Activated CD4-positive, alpha-beta T cell treated with anti-CD3 and anti-CD28 coated beads, Interleukin-2, Interleukin-4, amounts not matched to agents 100 ng/mL and 50 ng/mL, durations not matched to agents 16 hours and 8 hours (primary cell): ENCODE measurements at regions not wholly inside any gene's neighbourhood (a gene's known extent, or its start where the extent isn't known, plus 50 kb on each side); places are given as distances from the start of the nearest gene placed in this dataset.
"Not testable (repeated sequence)": the region's sequence is repeated elsewhere in the genome, so short reads cannot be mapped to it uniquely, and the experiment has no call there.

Source experiments
- DNase-seq: peaks from one replicate; pipeline ENCODE4 v3.0.0-alpha.2; 2020; ENCODE audit warnings: low spot score

DNA sequence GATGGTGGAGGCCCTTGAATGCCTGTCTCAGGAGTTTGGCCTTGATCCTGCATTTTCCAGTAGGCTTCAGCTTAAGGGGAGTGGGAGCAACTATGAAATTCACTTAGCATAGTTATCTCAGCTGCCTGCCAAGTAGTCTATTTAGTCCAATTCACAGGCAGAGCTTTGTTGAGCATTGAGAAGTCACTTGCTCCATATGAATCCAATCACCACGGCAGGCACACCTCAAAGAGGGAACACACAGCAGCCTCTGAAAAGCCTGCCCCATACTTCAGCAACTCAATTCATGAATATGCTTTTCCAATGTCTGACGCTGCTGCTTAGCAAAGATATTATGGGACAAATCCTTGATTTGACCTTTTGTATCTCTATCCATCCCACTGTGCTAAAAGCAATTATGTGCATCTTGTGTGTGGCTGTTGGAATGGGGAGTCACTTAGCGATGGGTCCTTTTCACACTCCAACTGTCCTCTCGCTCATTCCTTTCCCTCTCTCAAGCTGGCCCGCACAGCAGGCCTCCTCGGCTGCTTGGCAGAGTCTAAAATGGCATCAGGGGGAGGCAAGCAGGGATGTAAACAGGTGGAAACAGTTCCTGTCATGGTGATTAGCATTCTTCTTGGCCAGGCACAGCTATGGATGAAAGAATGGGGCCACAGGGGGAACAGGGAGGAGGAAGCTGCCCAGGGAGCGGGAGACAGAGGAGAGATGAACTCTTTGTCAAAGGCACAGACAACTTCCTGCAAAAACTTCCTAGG is 56.0 kb upstream of the LRPPRC start:
- DNase-seq, result no peak

DNA sequence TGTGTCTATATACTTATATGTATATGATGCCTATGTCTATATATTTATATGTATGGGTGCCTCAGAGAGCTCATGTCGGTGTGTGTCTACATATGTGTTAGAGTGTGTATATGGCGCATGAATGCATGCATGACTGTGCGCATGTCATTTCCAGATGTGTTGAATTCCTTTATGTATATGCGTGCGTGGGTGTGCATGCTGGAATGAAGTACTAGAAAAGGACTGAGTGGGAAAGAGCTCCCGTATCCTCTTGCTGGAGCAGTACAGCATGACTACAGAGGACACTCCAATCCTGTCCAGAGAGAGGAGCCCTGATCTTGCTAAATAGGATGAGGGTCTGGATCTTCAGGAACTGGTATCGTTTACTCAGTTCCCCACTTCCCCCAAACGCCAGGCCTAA is 56.8 kb upstream of the LRPPRC start:
- no peak for DNase-seq

DNA sequence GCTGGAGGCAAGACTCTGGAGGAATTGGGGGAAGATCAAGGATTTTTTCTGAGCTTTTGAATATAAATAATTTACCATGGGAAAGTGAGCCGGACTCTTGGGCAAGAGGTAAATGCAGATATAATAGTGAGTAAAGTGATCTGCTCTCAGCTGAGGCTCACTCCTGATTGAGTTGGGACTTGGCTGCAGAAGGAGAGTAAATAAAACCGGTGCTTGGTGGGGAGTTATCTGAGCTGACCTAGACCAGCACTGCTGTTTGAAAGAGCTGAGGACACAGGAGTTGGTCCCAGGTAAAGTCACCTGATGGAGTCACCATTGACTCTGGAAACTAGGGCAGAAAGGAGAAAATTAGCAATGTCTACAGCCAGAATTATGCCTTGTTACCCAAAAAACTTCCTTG is 57.3 kb upstream of the LRPPRC start:
- no peak for DNase-seq

DNA sequence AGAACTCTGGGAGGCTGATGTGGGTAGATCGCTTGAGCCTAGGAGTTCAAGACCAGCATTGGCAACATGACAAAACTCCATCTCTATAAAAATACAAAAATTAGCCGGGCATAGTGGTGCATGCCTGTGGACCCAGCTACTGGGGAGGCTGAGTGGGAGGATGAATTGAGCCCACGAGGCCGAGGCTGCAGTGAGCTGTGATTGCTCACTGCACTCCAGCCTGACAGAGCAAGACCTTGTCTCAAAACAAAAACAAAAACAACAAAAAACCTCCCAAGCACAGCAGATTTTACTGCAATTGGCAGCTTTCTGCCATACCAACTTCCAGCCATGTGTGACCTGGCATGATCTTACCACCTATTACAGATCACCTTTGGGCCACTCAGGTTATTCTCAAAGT is 57.7 kb upstream of the LRPPRC start:
- no peak for DNase-seq

GRCh38 chr2:44055229-44055628 is 59.4 kb upstream of the LRPPRC start:
- DNase-seq, result no peak

DNA sequence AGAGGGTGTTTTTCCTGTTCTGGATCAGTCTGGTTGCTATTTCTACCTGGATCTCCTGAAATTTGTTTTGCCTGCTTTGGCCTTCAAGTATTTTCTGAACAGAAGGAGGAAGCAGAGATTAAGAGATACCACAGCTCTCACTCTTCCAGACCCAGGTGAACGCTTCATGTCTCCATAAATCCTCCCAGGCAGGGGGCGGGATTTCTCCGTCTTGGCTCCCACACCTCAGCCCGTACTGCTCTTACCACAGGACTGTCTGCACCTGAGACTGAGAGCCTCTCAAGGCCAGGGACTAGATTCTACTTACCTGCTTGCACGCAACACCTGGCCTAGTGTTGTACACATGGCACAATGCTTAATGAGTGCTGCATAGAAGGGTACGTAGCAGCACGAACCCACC is 59.9 kb upstream of the LRPPRC start:
- no peak for DNase-seq

DNA sequence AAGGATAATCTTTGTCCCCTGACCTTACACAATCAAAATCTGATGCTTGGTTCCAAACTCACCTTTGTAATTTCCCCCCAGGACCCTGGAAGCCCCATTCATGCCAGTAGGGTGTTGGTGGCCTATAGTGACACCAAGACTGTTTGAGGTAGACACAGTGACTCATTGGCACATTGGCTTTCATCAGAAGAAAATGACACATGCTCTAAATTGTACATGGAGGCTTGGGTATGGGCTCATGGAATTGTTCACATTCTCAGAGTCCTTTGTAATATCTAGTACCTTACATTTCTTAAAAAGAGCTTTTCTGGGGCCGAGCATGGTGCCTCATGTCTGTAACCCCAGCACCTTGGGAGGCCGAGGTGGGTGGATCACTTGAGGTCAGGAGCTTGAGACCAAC is 61.2 kb upstream of the LRPPRC start:
- DNase-seq, result no peak

- not testable (repeated sequence) for DNase-seq
These were observed 64.5 kb upstream of the LRPPRC start for GRCh38 chr2:44060286-44060685.

DNA sequence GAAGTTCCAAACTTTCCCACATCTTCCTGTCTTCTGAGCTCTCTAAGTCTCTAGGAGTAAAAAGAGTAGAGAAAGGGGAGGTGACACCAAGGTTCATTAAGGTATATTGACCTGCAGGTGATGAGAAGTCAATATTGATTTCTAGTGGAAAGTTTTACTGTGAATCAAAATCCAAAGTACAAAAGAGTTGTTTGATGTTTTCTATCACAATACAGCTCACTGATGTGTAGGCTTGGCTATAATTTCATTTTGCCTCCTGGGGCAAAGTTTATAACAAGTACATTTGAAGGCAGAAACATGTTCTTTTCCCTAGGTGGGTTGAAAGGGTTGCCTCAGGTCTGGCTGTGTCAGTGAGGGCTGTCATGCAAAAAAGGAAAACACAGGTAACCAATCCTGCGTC is 65.2 kb upstream of the LRPPRC start:
- no peak for DNase-seq

GRCh38 chr2:44061469-44061868 is 65.7 kb upstream of the LRPPRC start:
- no peak for DNase-seq

DNA sequence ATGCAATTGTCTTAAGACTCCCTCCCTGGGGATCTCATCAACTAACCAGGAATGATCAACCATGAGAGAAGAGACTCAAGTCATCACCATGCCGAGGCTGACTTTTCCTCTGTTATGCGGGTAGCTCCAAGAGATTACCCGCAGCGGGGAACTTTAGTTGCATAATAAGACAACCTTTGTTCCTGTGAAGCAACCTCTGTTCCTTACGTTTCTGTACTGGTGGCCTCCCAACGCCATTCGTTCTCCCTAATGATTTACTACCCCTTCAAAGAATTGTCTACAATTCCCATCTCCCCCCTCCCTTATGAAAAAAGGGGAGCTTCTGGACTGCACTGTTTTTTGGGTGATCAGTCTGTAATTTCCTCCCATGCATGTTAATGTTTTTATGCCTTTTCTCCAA is 66.1 kb upstream of the LRPPRC start:
- DNase-seq, result no peak

DNA sequence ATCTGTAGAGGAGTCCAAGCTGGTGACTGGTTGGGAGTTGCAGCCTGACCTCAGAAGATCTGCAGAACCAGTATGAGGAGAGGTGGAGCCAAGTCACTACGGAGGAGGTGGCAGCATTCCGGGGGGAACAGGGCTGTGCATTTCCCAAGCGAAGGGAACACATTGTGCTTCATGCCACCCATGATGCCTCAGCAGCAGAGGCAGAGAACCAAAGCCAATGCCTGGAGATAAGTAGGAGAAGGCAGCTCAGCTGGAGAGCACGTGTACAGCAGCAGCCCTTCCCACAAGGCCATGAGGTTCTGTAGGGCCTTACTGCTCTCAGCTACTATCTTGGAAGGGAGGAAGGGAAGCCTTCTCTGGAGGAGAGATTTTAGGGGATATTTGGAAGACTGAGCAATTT is 67.2 kb upstream of the LRPPRC start:
- DNase-seq, result no peak

DNA sequence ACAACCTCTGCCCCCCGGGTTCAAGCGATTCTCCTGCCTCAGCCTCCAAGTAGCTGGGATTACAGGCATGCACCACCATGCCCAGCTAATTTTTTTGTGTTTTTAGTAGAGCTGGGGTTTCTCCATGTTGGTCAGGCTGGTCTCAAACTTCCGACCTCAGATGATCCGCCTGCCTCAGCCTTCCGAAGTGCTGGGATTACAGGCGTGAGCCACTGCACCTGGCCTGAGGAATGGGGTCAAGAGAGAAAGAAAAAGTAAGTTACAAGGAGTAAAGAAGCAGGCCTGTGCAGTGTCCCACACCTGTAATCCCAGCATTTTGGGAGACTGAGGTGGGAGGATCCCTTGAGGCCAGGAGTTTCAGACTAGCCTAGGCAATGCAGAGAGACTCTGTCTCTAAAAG is 68.5 kb upstream of the LRPPRC start:
- not testable (repeated sequence) for DNase-seq

- DNase-seq, result not testable (repeated sequence)
These were observed 71.4 kb upstream of the LRPPRC start for GRCh38 chr2:44067012-44067790.

DNA sequence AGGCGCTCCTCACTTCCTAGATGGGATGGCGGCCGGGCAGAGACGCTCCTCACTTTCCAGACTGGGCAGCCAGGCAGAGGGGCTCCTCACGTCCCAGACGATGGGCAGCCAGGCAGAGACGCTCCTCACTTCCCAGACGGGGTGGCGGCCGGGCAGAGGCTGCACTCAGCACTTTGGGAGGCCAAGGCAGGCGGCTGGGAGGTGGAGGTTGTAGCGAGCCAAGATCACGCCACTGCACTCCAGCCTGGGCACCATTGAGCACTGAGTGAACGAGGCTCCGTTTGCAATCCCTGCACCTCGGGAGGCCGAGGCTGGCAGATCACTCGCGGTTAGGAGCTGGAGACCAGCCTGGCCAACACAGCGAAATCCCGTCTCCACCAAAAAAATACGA is 72.0 kb upstream of the LRPPRC start:
- DNase-seq, result not testable (repeated sequence)

DNA sequence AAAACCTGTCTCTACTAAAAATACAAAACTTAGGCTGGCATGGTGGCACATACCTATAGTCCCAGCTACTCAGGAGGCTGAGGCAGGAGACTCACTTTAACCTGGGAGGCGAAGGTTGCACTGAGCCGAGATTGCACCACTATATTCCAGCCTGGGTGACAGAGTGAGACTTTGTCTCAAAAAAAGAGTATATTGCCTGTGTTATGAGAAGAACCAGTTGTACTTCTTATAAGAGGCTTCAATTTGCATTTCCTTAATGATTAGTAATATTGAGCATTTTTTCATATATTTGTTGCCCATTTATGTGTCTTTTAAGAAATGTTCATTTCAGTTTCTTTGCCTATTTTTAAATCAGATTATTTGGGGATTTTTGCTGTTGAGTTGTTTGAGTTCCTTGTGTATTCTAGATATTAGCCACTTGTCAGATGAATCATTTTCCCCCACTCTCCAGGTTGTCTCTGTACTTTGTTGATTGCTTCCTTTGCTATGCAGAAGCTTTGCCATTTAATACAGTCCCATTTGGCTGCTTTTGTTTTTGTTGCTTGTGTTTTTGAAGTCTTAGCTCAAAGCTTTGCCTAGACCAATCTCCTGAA is 75.8 kb upstream of the LRPPRC start:
- DNase-seq, result peak; percentile 14

- not testable (repeated sequence) for DNase-seq
These were observed 77.9 kb upstream of the LRPPRC start for GRCh38 chr2:44073667-44074066.

DNA sequence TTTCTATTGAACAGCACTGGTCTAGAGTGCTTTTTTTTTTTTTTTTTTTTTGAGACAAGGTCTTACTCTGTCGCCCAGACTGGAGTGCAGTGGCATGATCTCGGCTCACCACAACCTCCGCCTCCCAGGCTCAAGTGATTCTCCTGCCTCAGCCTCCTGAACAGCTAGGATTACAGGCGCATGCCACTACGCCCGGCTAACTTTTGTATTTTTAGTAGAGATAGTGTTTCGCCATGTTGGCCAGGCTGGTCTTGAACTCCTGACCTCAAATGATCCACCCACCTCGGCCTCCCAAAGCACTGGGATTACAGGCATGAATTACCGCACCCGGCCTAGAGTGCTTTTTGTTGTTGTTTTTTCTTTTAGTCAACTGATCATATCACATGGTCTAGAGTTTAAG is 79.0 kb upstream of the LRPPRC start:
- DNase-seq, result not testable (repeated sequence)

- DNase-seq, result no peak
These were observed 79.8 kb upstream of the LRPPRC start for GRCh38 chr2:44075541-44075940.

GRCh38 chr2:44077942-44078511 is 82.2 kb upstream of the LRPPRC start:
- no peak for DNase-seq

GRCh38 chr2:44079686-44080085 is 83.9 kb upstream of the LRPPRC start:
- DNase-seq, result no peak

GRCh38 chr2:44083054-44083453 is 85.6 kb upstream of the PPM1B start:
- DNase-seq, result no peak

- DNase-seq, result no peak
These were observed 83.8 kb upstream of the PPM1B start for GRCh38 chr2:44084850-44085249.
